ENCODE measurements at regions not wholly inside any gene's neighbourhood (a gene's known extent, or its start where the extent isn't known, plus 50 kb on each side); places are given as distances from the start of the nearest gene placed in this dataset.

- no peak for TF ChIP-seq CTCF (IDR thresholded peaks at IDR 0.05)
- TF ChIP-seq POLR2A (IDR thresholded peaks at IDR 0.05) = no peak
Observed at GRCh38 chr2:62343206-62343605, 147.3 kb downstream of the B3GNT2 start.

All from uterus (tissue), 2 donors.